T-cell (primary cell): ENCODE measurements at regions not wholly inside any gene's neighbourhood (a gene's known extent, or its start where the extent isn't known, plus 50 kb on each side); places are given as distances from the start of the nearest gene placed in this dataset.
"Not testable (repeated sequence)": the region's sequence is repeated elsewhere in the genome, so short reads cannot be mapped to it uniquely, and the experiment has no call there.

Source experiments
- ATAC-seq, 4 experiments: fragments of 200-7000 bp in 3 of 4; fragments of 150-1000 bp in 1 of 4; cut with Tn5 transposase; replicated peaks in 1 of 4; 1 replicate in 3 of 4; 2 replicates in 1 of 4; pipeline ENCODE4 v1.10.0; 2021; ENCODE audit warnings: moderate library complexity in 3 of 4, mild to moderate bottlenecking in 2 of 4, moderate number of reproducible peaks in 1 of 4
- CTCF ChIA-PET, 2 donors: fragments of 300-600 bp; sonication (Branson Sonifier 250); formaldehyde crosslinking; loops; one replicate each; lab custom pipeline; 2022; ENCODE audit warnings: antibody characterized with exemption in 2 of 2; lab: Charles Lee
- POLR2A ChIA-PET, 2 donors: fragments of 300-600 bp; sonication (Branson Sonifier 250); formaldehyde crosslinking; loops; one replicate each; lab custom pipeline; 2022; ENCODE audit warnings: antibody characterized with exemption in 2 of 2; lab: Charles Lee
- DNase-seq, 35 experiments: peaks; one replicate each; pipeline versions ENCODE4 v3.0.0 to v3.0.0-alpha.2; 2013 to 2023
- H3K27ac ChIP-seq: one replicate; pipeline ENCODE4 v1.5.1; 2013; ENCODE audit warnings: low read length
- H3K27me3 ChIP-seq, 2 experiments: replicated peaks in 1 of 2; 1 replicate in 1 of 2; 2 replicates in 1 of 2; pipeline versions ENCODE4 v1.6.1 to v1.7.0; 2013; ENCODE audit warnings: low read length in 1 of 2, mixed read lengths in 1 of 2; ENCODE audit not compliant: control insufficient read depth in 2 of 2, insufficient read depth in 2 of 2; ENCODE audit errors: extremely low read depth in 1 of 2
- H3K36me3 ChIP-seq, 2 donors: 1 replicate in 1 of 2; 2 replicates in 1 of 2; pipeline versions ENCODE4 v1.6.1 to v1.7.0; 2013; ENCODE audit warnings: low read length in 1 of 2; ENCODE audit not compliant: control insufficient read depth in 2 of 2, insufficient read depth in 1 of 2; ENCODE audit errors: extremely low read depth in 1 of 2
- H3K4me1 ChIP-seq, 2 experiments: 1 replicate in 1 of 2; 2 replicates in 1 of 2; pipeline versions ENCODE4 v1.6.1 to v1.7.0; 2013; ENCODE audit warnings: low read length in 2 of 2, mixed read lengths in 1 of 2; ENCODE audit not compliant: insufficient read depth in 2 of 2, control insufficient read depth in 1 of 2; ENCODE audit errors: extremely low read depth in 1 of 2
- H3K4me3 ChIP-seq, 2 donors: 1 replicate in 1 of 2; 2 replicates in 1 of 2; pipeline versions ENCODE4 v1.5.1 to v1.7.0; 2013; ENCODE audit warnings: mild to moderate bottlenecking in 2 of 2, low read length in 1 of 2, moderate library complexity in 1 of 2; ENCODE audit not compliant: control insufficient read depth in 1 of 2; ENCODE audit errors: extremely low read depth in 1 of 2
- H3K9me3 ChIP-seq: 2 replicates; pipeline ENCODE4 v1.7.0; 2013
- H3K27ac Mint-ChIP-seq, 2 donors: one replicate each; pipeline ENCODE4 v1.8.0; 2020 to 2021; ENCODE audit warnings: mild to moderate bottlenecking in 2 of 2, mixed read lengths in 2 of 2
- H3K27me3 Mint-ChIP-seq, 2 donors: one replicate each; pipeline ENCODE4 v1.8.0; 2021 to 2022; ENCODE audit warnings: mixed read lengths in 2 of 2
- H3K36me3 Mint-ChIP-seq: one replicate; pipeline ENCODE4 v1.8.0; 2021; ENCODE audit warnings: mixed read lengths
- H3K4me1 Mint-ChIP-seq, 3 donors: one replicate each; pipeline ENCODE4 v1.8.0; 2020 to 2022; ENCODE audit warnings: mixed read lengths in 3 of 3, mild to moderate bottlenecking in 1 of 3
- H3K4me3 Mint-ChIP-seq, 3 donors: one replicate each; pipeline ENCODE4 v1.8.0; 2020 to 2022; ENCODE audit warnings: mild to moderate bottlenecking in 3 of 3, mixed read lengths in 3 of 3, moderate library complexity in 3 of 3
- H3K9me3 Mint-ChIP-seq, 3 donors: one replicate each; pipeline ENCODE4 v1.8.0; 2020 to 2022; ENCODE audit warnings: mixed read lengths in 3 of 3
- WGBS: methylation state at CpG from one replicate; pipeline ENCODE4 v1.1.5; 2013; ENCODE audit warnings: missing lambda C conversion rate; ENCODE audit not compliant: insufficient coverage; 5-methylcytosine and 5-hydroxymethylcytosine counted together

- ATAC-seq (no peak), DNase-seq (no peak)
- Mint-ChIP-seq H3K4me3 (no peak overlapping the region), H3K4me1 (no peaks in the 10 kb centered on the region), H3K9me3 (peaks cover 7 to 22% (median 11%) of the 10 kb centered on the region in 3 donors), H3K36me3 (no peaks in the 10 kb centered on the region), H3K27ac (no peak overlapping the region), H3K27me3 (no peaks in the 10 kb centered on the region)
- ChIA-PET POLR2A (interaction anchor here in 1 of 2 donors (0.5 kb wide), 1 partner anchor 175 kb away, joined by 3 read pairs; no protein-coding TSS in a partner anchor), CTCF (no interaction called here)
- Histone ChIP-seq H3K4me1 (no peaks in the 10 kb centered on the region), H3K4me3 (no peak overlapping the region), H3K27me3 (no peaks in the 10 kb centered on the region), H3K36me3 (no peaks in the 10 kb centered on the region), H3K9me3 (no peaks in the 10 kb centered on the region), H3K27ac (no peak overlapping the region)
- WGBS, result no CpG with 5 or more reads among the region's 2 CpGs
These were observed 190.3 kb upstream of the NR3C2 start for GRCh38 chr4:148632476-148632875.

- Mint-ChIP-seq H3K9me3 (peaks cover 5 to 10% (median 5%) of the 10 kb centered on the region in 3 donors), H3K27me3 (no peaks in the 10 kb centered on the region), H3K4me3 (no peak overlapping the region), H3K27ac (no peak overlapping the region), H3K36me3 (no peaks in the 10 kb centered on the region), H3K4me1 (no peaks in the 10 kb centered on the region)
- Histone ChIP-seq H3K4me1 (no peaks in the 10 kb centered on the region), H3K36me3 (no peaks in the 10 kb centered on the region), H3K4me3 (no peak overlapping the region), H3K27ac (no peak overlapping the region), H3K9me3 (no peaks in the 10 kb centered on the region), H3K27me3 (no peaks in the 10 kb centered on the region)
- ChIA-PET CTCF (interaction anchor here (0.6 to 0.9 kb wide), 2 partner anchors 48 to 605 kb away, joined by 3 read pairs; no protein-coding TSS in a partner anchor), POLR2A (no interaction called here)
- DNase-seq (no peak), ATAC-seq (no peak)
- WGBS, result no CpG with 5 or more reads among the region's 1 CpG
These were observed 187.8 kb upstream of the NR3C2 start for GRCh38 chr4:148630051-148630450.

GRCh38 chr4:148618856-148619255 is 176.6 kb upstream of the NR3C2 start:
- Mint-ChIP-seq H3K36me3 (no peaks in the 10 kb centered on the region), H3K4me3 (no peak overlapping the region), H3K9me3 (peaks cover 20 to 41% (median 29%) of the 10 kb centered on the region in 3 donors), H3K27ac (no peak overlapping the region), H3K27me3 (peaks cover 1 to 4% of the 10 kb centered on the region in 2 donors), H3K4me1 (no peaks in the 10 kb centered on the region)
- H3K27ac ChIP-seq, result no peak overlapping the region
- no peaks in the 10 kb centered on the region for H3K27me3 ChIP-seq
- H3K4me3 ChIP-seq, result no peak overlapping the region
- no peaks in the 10 kb centered on the region for H3K9me3 ChIP-seq
- ATAC-seq, result no peak
- H3K36me3 ChIP-seq, result no peaks in the 10 kb centered on the region
- ChIA-PET POLR2A (interaction anchor here in 1 of 2 donors (0.6 kb wide), 1 partner anchor 1029 kb away, joined by 7 read pairs; no protein-coding TSS in a partner anchor), CTCF (no interaction called here)
- no peaks in the 10 kb centered on the region for H3K4me1 ChIP-seq
- DNase-seq, result no peak

GRCh38 chr4:148608968-148609367 is 166.8 kb upstream of the NR3C2 start:
- H3K4me1 Mint-ChIP-seq, result no peaks in the 10 kb centered on the region
- no CpG with 5 or more reads among the region's 4 CpGs for WGBS
- peaks cover 3 to 16% (median 6%) of the 10 kb centered on the region in 3 donors for H3K9me3 Mint-ChIP-seq
- ATAC-seq (no peak), DNase-seq (no peak)
- Histone ChIP-seq H3K4me3 (no peak overlapping the region), H3K4me1 (no peaks in the 10 kb centered on the region), H3K36me3 (no peaks in the 10 kb centered on the region), H3K9me3 (no peaks in the 10 kb centered on the region), H3K27ac (no peak overlapping the region), H3K27me3 (no peaks in the 10 kb centered on the region)
- H3K27ac Mint-ChIP-seq, result no peak overlapping the region
- ChIA-PET POLR2A (no interaction called here), CTCF (interaction anchor here in 1 of 2 donors (0.5 kb wide), 1 partner anchor 233 kb away, joined by 7 read pairs; no protein-coding TSS in a partner anchor)
- H3K36me3 Mint-ChIP-seq, result no peaks in the 10 kb centered on the region
- H3K4me3 Mint-ChIP-seq, result no peak overlapping the region
- H3K27me3 Mint-ChIP-seq, result no peaks in the 10 kb centered on the region

- H3K36me3 ChIP-seq, H3K27me3 ChIP-seq, H3K27ac ChIP-seq, CTCF ChIA-PET, H3K9me3 ChIP-seq, DNase-seq, H3K4me3 ChIP-seq, H3K27ac Mint-ChIP-seq, H3K4me1 Mint-ChIP-seq, H3K27me3 Mint-ChIP-seq, H3K4me3 Mint-ChIP-seq, H3K4me1 ChIP-seq, POLR2A ChIA-PET, ATAC-seq: not testable (repeated sequence)
- WGBS, result 86% methylated on average over 11 of the region's 14 CpGs
- peaks cover 20 to 56% (median 32%) of the 10 kb centered on the region in 3 donors for H3K9me3 Mint-ChIP-seq
- peaks cover 12% of the 10 kb centered on the region for H3K36me3 Mint-ChIP-seq
These were observed 156.4 kb upstream of the NR3C2 start for GRCh38 chr4:148598418-148599207.

GRCh38 chr4:148589182-148589581 is 147.0 kb upstream of the NR3C2 start:
- Histone ChIP-seq H3K36me3 (no peaks in the 10 kb centered on the region), H3K4me3 (no peak overlapping the region), H3K27ac (no peak overlapping the region), H3K4me1 (no peaks in the 10 kb centered on the region), H3K9me3 (no peaks in the 10 kb centered on the region), H3K27me3 (peaks cover 0 to 2% of the 10 kb centered on the region in 2 experiments)
- Mint-ChIP-seq H3K27ac (no peak overlapping the region), H3K36me3 (peaks cover 7% of the 10 kb centered on the region), H3K27me3 (no peaks in the 10 kb centered on the region), H3K9me3 (peaks cover 24 to 29% (median 25%) of the 10 kb centered on the region in 3 donors), H3K4me3 (no peak overlapping the region), H3K4me1 (peaks cover 0 to 6% (median 2%) of the 10 kb centered on the region in 3 donors)
- DNase-seq, result no peak
- ATAC-seq, result no peak
- 75% methylated on average over 4 of the region's 4 CpGs for WGBS
- ChIA-PET POLR2A (no interaction called here), CTCF (no interaction called here)
